ENCODE measurements at regions not wholly inside any gene's neighbourhood (a gene's known extent, or its start where the extent isn't known, plus 50 kb on each side); places are given as distances from the start of the nearest gene placed in this dataset.

GRCh38 chr4:54159543-54159942 lies 59.6 kb downstream of the GSX2 start:
- Histone ChIP-seq H3K4me2 (ENCODE audit: low read length) (no peak overlapping the region), H3K4me1 (ENCODE audit: insufficient read depth, low read length) (peaks cover 1% of the 10 kb centered on the region), H3K79me2 (ENCODE audit: insufficient read depth, low read length) (no peaks in the 10 kb centered on the region), H3K27ac (ENCODE audit: low read depth, low read length) (no peak overlapping the region), H3K36me3 (ENCODE audit: insufficient read depth, low read length) (no peaks in the 10 kb centered on the region), H3K9ac (ENCODE audit: low read length) (no peak overlapping the region), H4K20me1 (ENCODE audit: insufficient read depth, low read length) (no peaks in the 10 kb centered on the region), H3K4me3 (ENCODE audit: insufficient read depth, low read depth, low read length) (no peak overlapping the region), H3K9me3 (ENCODE audit: insufficient read depth, low read depth, low read length) (no peaks in the 10 kb centered on the region), H2AFZ (ENCODE audit: low read depth, low read length) (no peak overlapping the region), H3K27me3 (ENCODE audit: insufficient read depth, low read length) (no peaks in the 10 kb centered on the region)
- H3K4me1 Mint-ChIP-seq (ENCODE audit: low read depth, unreplicated experiment), result peaks cover 2% of the 10 kb centered on the region
- no peaks in the 10 kb centered on the region for H3K27me3 Mint-ChIP-seq (ENCODE audit: low read depth, unreplicated experiment)
- no peak overlapping the region for H3K4me3 Mint-ChIP-seq (ENCODE audit: unreplicated experiment)
- TF ChIP-seq CTCF (IDR thresholded peaks at IDR 0.05; ENCODE audit: insufficient read depth, low read depth, low read length) (no peak), EZH2 (IDR thresholded peaks at IDR 0.05; ENCODE audit: insufficient read depth, low read length) (no peak)
- FAIRE-seq (no peak), DNase-seq (ENCODE audit: low read depth) (no peak)
- H3K9me3 Mint-ChIP-seq (ENCODE audit: unreplicated experiment), result no peaks in the 10 kb centered on the region
- H3K27ac Mint-ChIP-seq (ENCODE audit: unreplicated experiment), result no peak overlapping the region
- no peaks in the 10 kb centered on the region for H3K36me3 Mint-ChIP-seq (ENCODE audit: low read depth, unreplicated experiment)

GRCh38 chr4:54165011-54165410 lies 64.1 kb upstream of the PDGFRA start:
- TF ChIP-seq EZH2 (IDR thresholded peaks at IDR 0.05; ENCODE audit: insufficient read depth, low read length), result no peak
- TF ChIP-seq CTCF (IDR thresholded peaks at IDR 0.05; ENCODE audit: insufficient read depth, low read depth, low read length), result no peak
- FAIRE-seq, result no peak
- peaks cover 23% of the 10 kb centered on the region for H3K4me1 Mint-ChIP-seq (ENCODE audit: low read depth, unreplicated experiment)

GRCh38 chr4:54165438-54165837 lies 63.7 kb upstream of the PDGFRA start:
- Histone ChIP-seq H3K4me3 (ENCODE audit: insufficient read depth, low read depth, low read length) (peak overlapping the region; percentile 45), H3K4me1 (ENCODE audit: insufficient read depth, low read length) (peaks cover 18% of the 10 kb centered on the region), H3K79me2 (ENCODE audit: insufficient read depth, low read length) (no peaks in the 10 kb centered on the region), H4K20me1 (ENCODE audit: insufficient read depth, low read length) (no peaks in the 10 kb centered on the region), H3K9me3 (ENCODE audit: insufficient read depth, low read depth, low read length) (no peaks in the 10 kb centered on the region), H3K27me3 (ENCODE audit: insufficient read depth, low read length) (no peaks in the 10 kb centered on the region), H3K4me2 (ENCODE audit: low read length) (peak overlapping the region; percentile 82), H3K27ac (ENCODE audit: low read depth, low read length) (peak overlapping the region; percentile 89), H2AFZ (ENCODE audit: low read depth, low read length) (no peak overlapping the region), H3K9ac (ENCODE audit: low read length) (peak overlapping the region; percentile 66), H3K36me3 (ENCODE audit: insufficient read depth, low read length) (no peaks in the 10 kb centered on the region)
- Mint-ChIP-seq H3K4me1 (ENCODE audit: low read depth, unreplicated experiment) (peaks cover 23% of the 10 kb centered on the region), H3K36me3 (ENCODE audit: low read depth, unreplicated experiment) (peaks cover 2% of the 10 kb centered on the region), H3K27ac (ENCODE audit: unreplicated experiment) (peak overlapping the region; percentile 92), H3K27me3 (ENCODE audit: low read depth, unreplicated experiment) (no peaks in the 10 kb centered on the region), H3K4me3 (ENCODE audit: unreplicated experiment) (peak overlapping the region; percentile 20), H3K9me3 (ENCODE audit: unreplicated experiment) (no peaks in the 10 kb centered on the region)
- FAIRE-seq, result peak; percentile 79
- DNase-seq (ENCODE audit: low read depth), result peak; percentile 97
- no peak for TF ChIP-seq EZH2 (IDR thresholded peaks at IDR 0.05; ENCODE audit: insufficient read depth, low read length)
- TF ChIP-seq CTCF (IDR thresholded peaks at IDR 0.05; ENCODE audit: insufficient read depth, low read depth, low read length), result no peak

More at GRCh38 chr4:54165011-54165410, 64.1 kb upstream of the PDGFRA start:
- peak overlapping the region; percentile 66 for H3K9ac ChIP-seq (ENCODE audit: low read length)
- no peak overlapping the region for H2AFZ ChIP-seq (ENCODE audit: low read depth, low read length)
- H3K36me3 ChIP-seq (ENCODE audit: insufficient read depth, low read length), result no peaks in the 10 kb centered on the region
- Mint-ChIP-seq H3K4me3 (ENCODE audit: unreplicated experiment) (peak overlapping the region; percentile 20), H3K27ac (ENCODE audit: unreplicated experiment) (peak overlapping the region; percentile 92), H3K27me3 (ENCODE audit: low read depth, unreplicated experiment) (no peaks in the 10 kb centered on the region), H3K36me3 (ENCODE audit: low read depth, unreplicated experiment) (peaks cover under 1% of the 10 kb centered on the region), H3K9me3 (ENCODE audit: unreplicated experiment) (no peaks in the 10 kb centered on the region)
- peak; percentile 64 for DNase-seq (ENCODE audit: low read depth)
- H3K79me2 ChIP-seq (ENCODE audit: insufficient read depth, low read length), result no peaks in the 10 kb centered on the region
- peak overlapping the region; percentile 82 for H3K4me2 ChIP-seq (ENCODE audit: low read length)
- no peaks in the 10 kb centered on the region for H4K20me1 ChIP-seq (ENCODE audit: insufficient read depth, low read length)
- peak overlapping the region; percentile 45 for H3K4me3 ChIP-seq (ENCODE audit: insufficient read depth, low read depth, low read length)
- H3K27me3 ChIP-seq (ENCODE audit: insufficient read depth, low read length), result no peaks in the 10 kb centered on the region
- H3K27ac ChIP-seq (ENCODE audit: low read depth, low read length), result peak overlapping the region; percentile 89
- H3K9me3 ChIP-seq (ENCODE audit: insufficient read depth, low read depth, low read length), result no peaks in the 10 kb centered on the region
- H3K4me1 ChIP-seq (ENCODE audit: insufficient read depth, low read length), result peaks cover 18% of the 10 kb centered on the region
